ENCODE measurements at regions not wholly inside any gene's neighbourhood (a gene's known extent, or its start where the extent isn't known, plus 50 kb on each side); places are given as distances from the start of the nearest gene placed in this dataset.

DNA sequence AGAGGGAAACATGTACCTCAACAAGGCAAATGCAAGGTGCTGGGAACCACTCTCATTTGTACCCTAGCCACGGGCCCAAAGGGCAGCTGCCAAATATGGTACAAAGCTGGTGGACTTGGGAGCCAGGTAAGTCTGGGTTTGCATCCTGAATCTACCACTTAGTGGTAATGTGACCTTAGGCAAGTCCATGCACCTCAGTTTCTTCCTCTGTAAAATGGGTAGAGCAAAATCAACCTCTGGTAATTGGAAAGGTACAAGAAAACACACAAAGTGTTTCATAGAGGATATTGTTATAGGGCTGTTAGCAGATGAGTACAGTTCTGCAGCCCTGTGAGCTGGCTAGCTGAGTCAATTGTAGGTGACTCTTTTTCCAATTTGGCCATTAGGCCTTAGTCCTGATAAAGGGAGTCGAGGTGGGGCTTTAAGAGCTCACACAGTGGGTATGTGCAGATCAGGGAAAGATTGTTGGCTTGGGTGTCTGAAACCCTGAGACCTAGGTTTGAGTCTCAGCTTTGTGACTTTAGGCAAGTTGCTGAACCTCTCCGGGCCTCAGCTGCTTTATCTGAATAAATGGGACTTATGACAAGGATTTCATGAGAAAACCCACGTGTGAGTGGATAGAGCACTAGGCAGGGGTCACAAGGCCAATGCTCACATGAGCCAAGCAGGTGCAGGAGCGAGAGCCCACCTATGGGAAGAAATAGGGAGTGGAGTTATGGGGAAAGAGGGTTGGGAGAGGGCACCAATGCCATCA is 121.3 kb upstream of the GDF10 start:
- H3K79me2 ChIP-seq (ENCODE audit: insufficient read depth, low read depth): no peaks in the 10 kb centered on the region
- TF ChIP-seq, protein P1, sequence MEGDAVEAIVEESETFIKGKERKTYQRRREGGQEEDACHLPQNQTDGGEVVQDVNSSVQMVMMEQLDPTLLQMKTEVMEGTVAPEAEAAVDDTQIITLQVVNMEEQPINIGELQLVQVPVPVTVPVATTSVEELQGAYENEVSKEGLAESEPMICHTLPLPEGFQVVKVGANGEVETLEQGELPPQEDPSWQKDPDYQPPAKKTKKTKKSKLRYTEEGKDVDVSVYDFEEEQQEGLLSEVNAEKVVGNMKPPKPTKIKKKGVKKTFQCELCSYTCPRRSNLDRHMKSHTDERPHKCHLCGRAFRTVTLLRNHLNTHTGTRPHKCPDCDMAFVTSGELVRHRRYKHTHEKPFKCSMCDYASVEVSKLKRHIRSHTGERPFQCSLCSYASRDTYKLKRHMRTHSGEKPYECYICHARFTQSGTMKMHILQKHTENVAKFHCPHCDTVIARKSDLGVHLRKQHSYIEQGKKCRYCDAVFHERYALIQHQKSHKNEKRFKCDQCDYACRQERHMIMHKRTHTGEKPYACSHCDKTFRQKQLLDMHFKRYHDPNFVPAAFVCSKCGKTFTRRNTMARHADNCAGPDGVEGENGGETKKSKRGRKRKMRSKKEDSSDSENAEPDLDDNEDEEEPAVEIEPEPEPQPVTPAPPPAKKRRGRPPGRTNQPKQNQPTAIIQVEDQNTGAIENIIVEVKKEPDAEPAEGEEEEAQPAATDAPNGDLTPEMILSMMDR (conservative IDR thresholded peaks at IDR 0.05; ENCODE audit: low read depth, low read length): no peak
- no peak overlapping the region for H3K27ac ChIP-seq
- H3K9ac ChIP-seq: no peak overlapping the region
- no peaks in the 10 kb centered on the region for H4K20me1 ChIP-seq (ENCODE audit: insufficient read depth)
- no peak overlapping the region for H2AFZ ChIP-seq (ENCODE audit: low read depth)
- H3K27me3 ChIP-seq (ENCODE audit: insufficient read depth, low read depth): no peaks in the 10 kb centered on the region
- H3K4me2 ChIP-seq: no peak overlapping the region
- H3K4me3 ChIP-seq (IDR thresholded peaks at IDR 0.05; ENCODE audit: insufficient read depth, low read depth, low read length): no peak overlapping the region
- H3K4me1 ChIP-seq (ENCODE audit: low read depth, poor library complexity, severe bottlenecking): no peaks in the 10 kb centered on the region
- H3K36me3 ChIP-seq (ENCODE audit: insufficient read depth): no peaks in the 10 kb centered on the region

DNA sequence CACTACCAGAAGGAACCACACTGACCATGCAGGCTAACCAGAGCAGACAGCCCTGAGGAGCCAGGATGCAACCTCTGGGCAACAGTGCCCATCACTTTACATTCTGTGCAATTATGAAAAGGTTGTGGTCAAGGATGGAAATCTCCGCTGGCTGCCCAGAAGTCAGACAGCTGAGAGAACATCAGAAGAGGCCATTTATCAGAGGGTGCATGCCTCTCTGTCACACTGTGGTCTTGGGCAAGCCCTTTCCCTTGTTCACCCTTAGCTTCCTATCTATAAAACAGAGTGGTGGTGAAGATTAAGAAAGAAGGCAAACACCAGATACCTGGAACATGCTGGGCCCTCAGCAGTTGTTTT is 120.7 kb upstream of the GDF10 start:
- Histone ChIP-seq H3K27me3 (ENCODE audit: insufficient read depth, low read depth) (no peaks in the 10 kb centered on the region), H3K4me1 (ENCODE audit: low read depth, poor library complexity, severe bottlenecking) (no peaks in the 10 kb centered on the region), H2AFZ (ENCODE audit: low read depth) (no peak overlapping the region), H3K36me3 (ENCODE audit: insufficient read depth) (no peaks in the 10 kb centered on the region), H3K9ac (no peak overlapping the region), H3K27ac (no peak overlapping the region), H3K4me3 (IDR thresholded peaks at IDR 0.05; ENCODE audit: insufficient read depth, low read depth, low read length) (no peak overlapping the region), H3K4me2 (no peak overlapping the region), H3K79me2 (ENCODE audit: insufficient read depth, low read depth) (no peaks in the 10 kb centered on the region), H4K20me1 (ENCODE audit: insufficient read depth) (no peaks in the 10 kb centered on the region)
- TF ChIP-seq, protein P1 (conservative IDR thresholded peaks at IDR 0.05; ENCODE audit: low read depth, low read length): no peak

DNA sequence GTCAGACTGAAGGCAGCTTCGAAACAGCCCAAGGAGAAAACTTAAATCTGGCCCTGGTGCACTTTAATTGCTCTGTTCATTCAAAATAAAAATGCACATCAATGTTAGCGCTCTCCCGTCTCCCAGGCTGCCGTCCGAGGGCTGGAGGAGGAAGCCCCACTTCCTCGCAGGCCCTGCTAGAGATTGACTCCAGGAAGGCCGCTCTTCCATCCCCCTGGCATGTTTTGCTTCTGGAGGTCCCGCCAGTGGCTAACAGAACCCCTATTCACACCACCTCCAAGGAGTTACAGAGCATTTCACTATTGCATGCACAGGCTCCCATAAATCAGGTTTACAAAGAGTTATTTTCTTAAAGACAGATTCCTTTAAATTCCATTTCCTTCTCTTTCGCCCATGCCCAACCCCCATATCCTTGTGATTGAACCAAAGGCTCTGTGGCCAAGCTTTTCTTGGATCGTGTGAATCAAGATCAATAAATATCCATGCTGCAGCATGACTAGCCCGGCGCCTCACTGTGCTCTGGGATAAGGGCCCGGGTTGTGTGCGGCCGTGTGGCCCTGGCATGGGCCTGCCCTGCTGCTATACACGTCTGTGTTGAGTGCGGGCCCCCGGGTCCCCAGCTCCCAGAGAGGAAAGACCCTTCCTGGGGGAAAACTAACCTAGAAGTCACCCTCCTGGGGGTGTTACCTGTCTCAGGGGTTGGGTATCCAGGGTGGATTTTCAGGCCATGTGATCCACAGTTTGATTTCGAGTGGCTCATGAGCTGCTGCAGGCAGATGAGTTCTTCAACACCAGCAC is 118.7 kb upstream of the GDF10 start:
- TF ChIP-seq, protein P1 (conservative IDR thresholded peaks at IDR 0.05; ENCODE audit: low read depth, low read length): no peak
- Histone ChIP-seq H3K4me2 (no peak overlapping the region), H3K4me1 (ENCODE audit: low read depth, poor library complexity, severe bottlenecking) (no peaks in the 10 kb centered on the region), H3K27ac (no peak overlapping the region), H3K27me3 (ENCODE audit: insufficient read depth, low read depth) (no peaks in the 10 kb centered on the region), H3K4me3 (IDR thresholded peaks at IDR 0.05; ENCODE audit: insufficient read depth, low read depth, low read length) (no peak overlapping the region), H2AFZ (ENCODE audit: low read depth) (no peak overlapping the region; the same call in 1 of the 2 replicates), H3K79me2 (ENCODE audit: insufficient read depth, low read depth) (no peaks in the 10 kb centered on the region), H3K9ac (no peak overlapping the region), H3K36me3 (ENCODE audit: insufficient read depth) (no peaks in the 10 kb centered on the region), H4K20me1 (ENCODE audit: insufficient read depth) (no peaks in the 10 kb centered on the region)

DNA sequence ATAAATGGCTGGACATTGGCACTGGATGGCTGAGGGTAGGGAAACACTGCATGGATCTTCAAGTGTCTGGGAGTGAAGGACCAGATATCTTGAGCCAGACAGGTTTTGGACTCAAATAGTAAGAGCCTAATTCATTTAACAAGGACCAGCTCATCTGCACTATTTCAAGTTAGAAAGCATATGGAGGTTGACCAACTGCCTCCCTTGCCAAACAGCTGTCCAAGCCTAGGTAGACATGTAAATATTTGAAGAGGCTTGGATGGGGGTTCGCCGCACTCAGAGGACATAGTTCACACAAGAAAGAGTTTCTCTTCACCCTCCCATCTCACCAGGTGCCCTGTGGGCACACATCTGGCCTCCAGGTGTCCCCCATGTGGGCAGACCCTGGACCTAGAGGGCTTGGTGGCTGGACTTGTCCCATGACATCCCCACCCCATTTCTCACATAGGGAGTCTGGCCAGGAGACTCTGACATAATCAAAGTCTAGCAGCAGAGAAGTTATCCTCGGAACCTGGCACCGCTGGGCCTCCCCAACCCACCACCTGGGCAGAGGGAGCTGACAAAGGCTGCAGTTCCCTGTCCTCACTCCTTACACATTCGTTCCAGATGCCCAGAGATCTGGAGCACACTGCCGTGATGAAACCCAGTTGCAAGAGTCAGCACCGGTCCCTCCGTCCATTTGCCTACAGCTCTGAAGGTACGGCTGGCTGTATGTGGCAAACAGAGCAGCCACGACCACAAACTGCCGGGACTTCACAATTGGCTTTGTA is 116.9 kb upstream of the GDF10 start:
- no peaks in the 10 kb centered on the region for H4K20me1 ChIP-seq (ENCODE audit: insufficient read depth)
- no peak overlapping the region for H3K4me2 ChIP-seq
- H3K4me1 ChIP-seq (ENCODE audit: low read depth, poor library complexity, severe bottlenecking): no peaks in the 10 kb centered on the region
- TF ChIP-seq, protein P1 (conservative IDR thresholded peaks at IDR 0.05; ENCODE audit: low read depth, low read length): no peak
- no peaks in the 10 kb centered on the region for H3K79me2 ChIP-seq (ENCODE audit: insufficient read depth, low read depth)
- no peaks in the 10 kb centered on the region for H3K36me3 ChIP-seq (ENCODE audit: insufficient read depth)
- H3K27ac ChIP-seq: no peak overlapping the region
- no peaks in the 10 kb centered on the region for H3K27me3 ChIP-seq (ENCODE audit: insufficient read depth, low read depth)
- no peak overlapping the region for H3K4me3 ChIP-seq (IDR thresholded peaks at IDR 0.05; ENCODE audit: insufficient read depth, low read depth, low read length)
- no peak overlapping the region for H2AFZ ChIP-seq (ENCODE audit: low read depth)
- H3K9ac ChIP-seq: no peak overlapping the region
